NCI-H526 (cell line): ENCODE measurements at regions not wholly inside any gene's neighbourhood (a gene's known extent, or its start where the extent isn't known, plus 50 kb on each side); places are given as distances from the start of the nearest gene placed in this dataset.

Experiments used
- DNase-seq, 2 experiments: peaks; one replicate each; lab custom pipeline; 2025; lab: John Stamatoyannopoulos, UW

GRCh38 chr9:80928697-80929096 lies 760.6 kb downstream of the TLE1 start:
- DNase-seq, result no peak

DNA sequence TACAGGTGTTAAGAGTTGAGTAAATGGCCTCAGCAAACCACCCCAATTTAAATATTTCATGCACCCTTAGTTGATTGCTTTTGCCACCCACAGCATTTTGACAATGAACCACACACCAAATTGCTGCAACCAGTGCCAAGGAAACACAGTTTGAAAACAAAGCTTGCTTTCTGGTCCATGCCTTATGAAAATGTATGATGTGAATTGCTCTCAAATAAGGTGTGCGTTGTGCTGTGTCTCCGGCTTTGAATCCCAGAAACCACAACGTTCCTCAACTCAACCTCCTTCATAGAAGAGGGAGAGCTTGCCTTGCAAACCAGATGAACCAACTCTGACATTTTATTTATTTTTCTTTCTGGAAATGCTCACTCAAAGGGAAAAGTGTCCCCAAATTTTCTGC lies 762.7 kb downstream of the TLE1 start:
- no peak for DNase-seq

- DNase-seq, result no peak
These were observed 766.8 kb downstream of the TLE1 start for GRCh38 chr9:80922544-80922943.

GRCh38 chr9:80906728-80907127 lies 782.6 kb downstream of the TLE1 start:
- DNase-seq, result no peak

- no peak for DNase-seq
These were observed 790.1 kb downstream of the TLE1 start for GRCh38 chr9:80899208-80899607.

DNA sequence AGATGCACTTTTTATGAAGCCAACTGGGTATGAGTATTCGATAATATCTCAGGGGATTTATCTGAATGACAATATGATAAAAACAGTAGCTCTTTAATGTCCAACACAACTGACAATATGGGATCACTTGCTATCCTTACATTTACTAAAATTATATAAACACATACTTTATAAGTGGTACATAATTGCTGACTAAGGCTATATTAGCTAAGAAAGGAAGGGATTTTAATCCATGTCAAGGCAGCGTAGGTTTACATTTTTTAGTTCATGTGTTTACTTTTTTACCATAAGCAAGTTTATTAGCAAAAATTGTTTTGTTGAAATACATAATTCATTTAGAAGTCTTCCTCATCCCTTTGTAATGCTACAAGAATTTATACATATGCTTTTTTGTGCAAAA lies 796.2 kb downstream of the TLE1 start:
- no peak for DNase-seq

GRCh38 chr9:80892703-80893102 lies 796.6 kb downstream of the TLE1 start:
- no peak for DNase-seq

- no peak for DNase-seq
These were observed 799.2 kb downstream of the TLE1 start for GRCh38 chr9:80890124-80890523.

DNA sequence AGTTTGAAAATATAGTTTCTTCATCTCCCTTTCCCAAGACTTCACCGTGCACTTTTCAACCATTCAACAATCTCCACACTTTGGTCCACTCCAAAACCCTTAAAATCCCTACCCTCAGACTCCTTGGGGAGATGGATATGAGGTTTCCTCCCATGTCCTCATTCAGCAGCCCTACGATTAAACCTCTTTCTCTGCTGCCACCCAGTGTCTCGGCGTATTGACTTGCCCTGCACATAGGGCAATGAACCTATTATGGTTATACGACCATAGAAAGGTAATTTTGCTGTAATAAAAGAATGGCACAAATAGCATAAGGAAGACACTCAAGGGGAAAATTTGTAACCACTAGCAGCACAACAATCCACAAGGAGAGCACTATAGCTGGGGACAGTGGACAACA lies 803.5 kb downstream of the TLE1 start:
- peak in 1 of 2 experiments; percentile 28 for DNase-seq

- DNase-seq, result no peak
These were observed 805.3 kb downstream of the TLE1 start for GRCh38 chr9:80883826-80884579.

DNA sequence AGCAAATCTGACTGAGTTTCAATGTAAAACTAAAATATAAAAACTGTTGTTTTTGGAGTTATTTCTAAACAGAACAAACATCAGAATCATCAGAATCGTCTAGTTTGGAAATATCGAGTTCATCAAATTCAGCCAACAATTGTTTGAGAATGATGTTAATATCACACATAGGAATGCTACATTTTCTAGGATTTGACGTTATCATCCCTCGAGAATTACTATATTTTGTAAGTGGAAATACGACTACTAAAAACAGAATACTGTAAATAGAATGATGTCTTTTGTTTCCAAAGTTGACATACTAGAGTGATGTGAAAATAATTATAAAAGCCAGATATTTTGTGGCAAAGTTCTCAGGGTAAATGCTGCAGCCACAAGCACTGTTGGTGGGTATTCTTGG lies 805.9 kb downstream of the TLE1 start:
- DNase-seq, result no peak

DNA sequence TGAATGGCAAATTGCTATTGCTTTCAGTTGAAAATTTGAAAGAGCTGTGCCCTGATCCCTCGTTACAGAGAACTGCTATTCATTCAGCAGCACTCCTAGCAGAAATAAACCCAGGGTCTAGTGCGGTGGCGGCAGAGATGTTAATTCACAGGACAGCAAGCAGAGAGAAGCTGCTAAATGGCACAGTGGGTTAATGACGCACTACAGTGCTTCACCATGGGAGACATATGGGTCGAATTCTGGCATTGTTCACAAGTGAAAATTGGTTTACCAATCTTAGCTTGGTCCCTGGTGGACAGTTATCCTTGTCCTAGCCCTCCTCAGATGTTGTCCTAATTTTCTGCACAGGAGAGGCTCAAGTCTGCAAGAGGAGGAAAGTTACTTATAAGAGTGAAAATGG lies 807.4 kb downstream of the TLE1 start:
- peak in 1 of 2 experiments; percentile 9 for DNase-seq

GRCh38 chr9:80881320-80881719 lies 808.0 kb downstream of the TLE1 start:
- DNase-seq, result peak in 1 of 2 experiments; percentile 26

GRCh38 chr9:80878556-80878955 lies 810.8 kb downstream of the TLE1 start:
- DNase-seq, result no peak

- no peak for DNase-seq
These were observed 813.4 kb downstream of the TLE1 start for GRCh38 chr9:80875947-80876346.

- DNase-seq, result no peak
These were observed 815.1 kb downstream of the TLE1 start for GRCh38 chr9:80874276-80874675.

GRCh38 chr9:80873861-80874260 lies 815.5 kb downstream of the TLE1 start:
- no peak for DNase-seq

GRCh38 chr9:80871596-80871995 lies 817.8 kb downstream of the TLE1 start:
- DNase-seq, result no peak

DNA sequence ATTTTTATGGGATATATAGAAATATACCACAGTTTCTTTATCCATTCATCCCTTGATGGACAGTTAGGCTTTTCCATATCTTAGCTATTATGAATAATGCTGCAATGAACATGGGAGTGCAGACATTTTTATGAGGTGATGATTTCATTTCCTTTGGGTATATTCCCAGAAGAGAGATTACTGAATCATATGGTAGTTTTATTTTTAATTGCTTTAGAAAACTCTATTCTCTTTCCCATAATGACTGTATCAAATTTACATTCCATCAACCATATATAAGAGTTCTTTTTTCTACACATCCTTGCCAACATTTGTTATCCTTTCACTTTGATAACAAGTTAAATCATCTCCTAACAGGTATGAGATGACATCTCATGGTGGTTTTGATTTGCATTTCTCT lies 821.6 kb downstream of the TLE1 start:
- no peak for DNase-seq

GRCh38 chr9:80866576-80867227 lies 822.6 kb downstream of the TLE1 start:
- DNase-seq, result no peak

- DNase-seq, result no peak
These were observed 823.2 kb downstream of the TLE1 start for GRCh38 chr9:80866121-80866520.

- DNase-seq, result no peak
These were observed 846.3 kb downstream of the TLE1 start for GRCh38 chr9:80843028-80843427.

- no peak for DNase-seq
These were observed 847.0 kb downstream of the TLE1 start for GRCh38 chr9:80842389-80842788.

DNA sequence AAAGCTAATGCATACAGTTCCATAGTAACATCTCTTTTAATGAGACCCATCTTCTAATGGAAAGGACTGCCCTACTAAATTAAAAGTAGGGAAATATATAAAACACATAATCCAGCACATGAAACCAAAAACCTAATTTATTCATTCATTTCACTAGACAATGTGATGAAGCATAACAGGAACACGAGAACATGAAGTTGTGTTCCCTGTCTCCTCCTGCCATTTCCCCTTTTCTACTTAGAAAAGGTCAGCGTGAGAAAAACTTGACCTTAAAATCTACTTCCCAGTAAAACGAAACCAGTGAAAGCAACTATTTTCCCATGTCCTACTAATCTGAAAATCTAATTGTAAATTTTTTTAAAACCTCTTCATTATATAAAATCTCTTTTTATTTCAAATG lies 847.5 kb downstream of the TLE1 start:
- DNase-seq, result no peak
